ENCODE measurements at regions not wholly inside any gene's neighbourhood (a gene's known extent, or its start where the extent isn't known, plus 50 kb on each side); places are given as distances from the start of the nearest gene placed in this dataset.
"Not testable (repeated sequence)": the region's sequence is repeated elsewhere in the genome, so short reads cannot be mapped to it uniquely, and the experiment has no call there.

DNA sequence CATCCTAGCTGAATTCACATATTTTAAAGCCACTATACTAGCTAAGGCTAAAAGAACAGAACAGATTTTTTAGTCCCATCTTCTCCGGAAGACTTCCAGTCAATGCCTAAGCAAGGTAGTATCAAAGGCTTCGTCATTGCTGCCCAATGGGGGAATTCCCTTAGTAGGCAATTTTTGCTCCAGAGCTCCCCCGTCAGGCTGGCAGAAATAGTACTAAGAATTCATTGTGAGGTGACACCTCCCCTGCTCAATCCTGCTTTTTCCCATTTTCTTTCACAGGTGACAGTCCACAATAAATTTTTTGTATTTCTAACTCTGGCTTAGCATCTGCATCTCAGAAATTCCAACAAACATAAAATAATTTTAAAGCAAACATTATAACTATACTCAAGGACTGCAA is 52.8 kb upstream of the SRSF6 start:
- peak; percentile 34 for DNase-seq (ENCODE audit: low read depth)

DNA sequence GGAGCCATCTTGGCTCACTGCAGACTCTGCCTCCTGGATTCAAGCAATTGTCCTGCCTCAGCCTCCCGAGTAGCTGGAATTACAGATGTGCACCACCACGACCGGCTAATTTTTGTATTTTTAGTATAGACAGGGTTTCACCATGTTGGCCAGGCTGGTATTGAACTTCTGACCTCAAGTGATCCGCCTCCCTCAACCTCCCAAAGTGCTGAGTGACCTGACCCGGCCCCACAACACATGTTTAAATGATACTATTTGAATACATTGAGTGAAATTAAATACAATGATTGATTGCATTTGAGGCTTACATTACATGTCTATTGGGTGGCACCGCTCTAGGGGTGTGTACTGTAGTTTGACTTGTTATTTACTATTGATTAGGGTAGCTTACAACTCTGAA is 56.8 kb upstream of the SRSF6 start:
- DNase-seq (ENCODE audit: low read depth) = not testable (repeated sequence)

DNA sequence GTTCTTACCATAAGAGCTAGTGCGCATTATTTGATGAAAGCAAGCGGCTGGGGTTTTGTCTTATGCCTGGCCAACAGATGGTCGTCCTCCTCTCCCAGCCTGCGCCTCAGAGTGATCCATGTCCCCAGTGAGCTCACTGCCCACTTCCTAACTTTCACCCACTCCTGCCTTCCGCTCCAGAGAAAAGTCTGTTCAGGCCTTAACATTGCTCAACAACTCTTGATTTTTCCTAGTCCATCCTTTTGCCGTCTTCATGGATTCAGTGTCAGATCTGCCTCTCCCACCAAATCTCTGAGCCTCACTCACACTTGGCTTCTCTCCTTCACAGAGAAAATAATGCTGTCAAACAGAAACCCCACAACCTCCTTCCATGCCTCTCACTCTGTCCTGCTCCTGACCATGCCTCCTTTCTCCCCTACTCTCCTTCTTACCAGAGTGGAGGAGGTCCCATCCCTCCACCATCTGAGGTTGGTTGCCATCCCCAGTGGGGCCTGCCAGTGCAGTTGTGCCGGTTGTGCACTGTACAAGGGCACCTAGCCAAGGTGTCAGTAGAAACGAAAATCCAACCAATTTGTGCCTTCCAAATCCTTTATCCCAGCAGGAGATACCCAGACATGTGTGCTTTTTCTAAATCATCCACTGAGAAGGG is 58.9 kb upstream of the SRSF6 start:
- DNase-seq (ENCODE audit: low read depth) = no peak

DNA sequence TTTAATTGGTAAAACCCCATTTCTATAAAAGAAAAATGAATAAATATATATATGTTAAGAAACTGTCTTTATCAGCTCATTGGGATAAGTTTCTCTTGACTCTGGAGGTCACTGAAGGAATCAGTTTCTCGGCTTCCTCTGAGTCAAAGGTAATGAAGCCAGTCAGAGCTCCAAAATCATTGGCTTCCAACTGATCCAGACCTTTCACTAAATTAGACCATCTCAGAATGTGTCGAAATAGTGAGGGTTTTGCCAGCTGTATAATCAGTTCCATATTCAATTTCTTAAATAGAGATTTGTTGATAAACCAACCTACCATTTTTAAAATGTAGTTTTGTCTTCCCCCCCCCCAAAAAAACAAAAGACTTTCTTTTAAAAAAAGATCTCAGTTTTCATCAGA is 60.5 kb upstream of the SRSF6 start:
- DNase-seq (ENCODE audit: low read depth) = no peak

DNA sequence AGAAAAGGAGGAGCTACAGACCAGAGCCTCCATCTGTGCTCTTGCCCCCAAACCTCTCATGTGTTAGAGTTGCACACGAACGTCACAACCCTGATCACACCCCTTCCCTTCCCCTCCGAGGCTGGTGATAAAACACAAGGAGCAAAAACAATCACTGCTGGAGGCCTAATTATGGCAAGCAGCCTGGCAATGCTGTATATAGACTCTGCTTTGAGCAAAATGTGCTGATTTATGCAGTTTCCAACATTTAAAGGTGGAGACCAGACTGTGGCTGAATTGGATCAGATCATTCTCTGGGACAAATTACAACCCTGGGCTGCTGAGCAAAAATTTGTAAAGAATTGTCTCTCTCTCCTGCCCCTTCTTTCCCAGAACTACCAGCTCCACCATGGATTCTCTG is 64.6 kb upstream of the SRSF6 start:
- no peak for DNase-seq (ENCODE audit: low read depth)

DNA sequence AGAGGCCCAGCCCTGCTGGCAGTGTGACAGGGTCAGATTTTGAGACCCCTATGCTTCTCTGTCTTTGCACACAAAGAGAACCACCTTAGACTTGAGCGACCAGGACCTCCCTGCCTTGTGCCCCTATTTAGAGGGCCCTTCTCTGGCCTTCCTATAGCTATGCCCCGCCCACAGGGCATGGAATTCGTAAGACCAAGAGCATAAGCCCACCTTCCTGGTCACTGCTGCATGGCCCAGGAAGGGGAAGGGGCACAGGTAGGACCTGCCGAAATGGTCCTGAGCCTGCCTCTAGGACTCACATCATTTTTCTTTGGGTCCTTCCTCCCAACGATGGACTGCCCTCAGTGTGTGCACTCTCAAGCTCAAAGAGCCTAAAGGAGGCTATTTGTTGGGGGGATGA is 65.1 kb upstream of the SRSF6 start:
- DNase-seq (ENCODE audit: low read depth) = no peak

DNA sequence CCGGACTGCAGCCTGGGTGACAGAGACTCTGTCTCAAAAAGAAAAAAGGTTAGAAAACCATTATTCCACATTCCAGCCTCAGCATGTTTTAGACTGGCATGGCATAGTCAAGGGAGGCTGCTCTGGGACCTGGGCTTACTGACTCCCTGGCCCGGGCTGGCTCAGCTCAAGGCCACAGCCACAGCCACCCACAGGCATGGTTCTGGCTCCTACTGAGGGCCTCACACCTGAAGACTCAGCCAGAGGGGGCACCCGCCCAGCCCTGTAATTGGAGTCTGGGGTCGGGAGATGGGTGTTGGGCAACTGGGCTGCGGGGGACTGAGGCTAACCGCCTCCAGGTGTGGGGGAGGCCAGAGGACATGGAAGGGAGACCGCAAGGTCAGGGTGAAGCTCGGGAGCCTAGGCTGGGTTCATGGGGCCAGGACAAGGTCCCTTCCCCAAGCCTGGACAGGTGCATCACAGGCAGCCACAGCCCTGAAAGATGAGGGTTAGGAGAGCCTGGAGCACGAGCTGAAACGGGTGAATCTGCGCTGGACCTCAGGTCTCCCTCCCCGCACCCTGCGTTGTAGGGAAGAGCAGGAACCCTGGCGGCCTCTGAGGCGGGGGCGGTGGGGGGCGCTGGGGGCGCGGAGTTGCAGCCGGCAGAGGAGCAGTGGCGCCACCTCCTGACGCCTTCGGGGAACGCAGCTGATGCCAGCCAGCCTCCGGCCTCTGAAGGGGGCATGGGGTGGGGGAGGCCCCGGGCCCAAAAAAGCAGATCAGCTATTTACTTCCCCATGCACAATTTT is 67.7 kb upstream of the SRSF6 start:
- no peak for DNase-seq (ENCODE audit: low read depth)

DNA sequence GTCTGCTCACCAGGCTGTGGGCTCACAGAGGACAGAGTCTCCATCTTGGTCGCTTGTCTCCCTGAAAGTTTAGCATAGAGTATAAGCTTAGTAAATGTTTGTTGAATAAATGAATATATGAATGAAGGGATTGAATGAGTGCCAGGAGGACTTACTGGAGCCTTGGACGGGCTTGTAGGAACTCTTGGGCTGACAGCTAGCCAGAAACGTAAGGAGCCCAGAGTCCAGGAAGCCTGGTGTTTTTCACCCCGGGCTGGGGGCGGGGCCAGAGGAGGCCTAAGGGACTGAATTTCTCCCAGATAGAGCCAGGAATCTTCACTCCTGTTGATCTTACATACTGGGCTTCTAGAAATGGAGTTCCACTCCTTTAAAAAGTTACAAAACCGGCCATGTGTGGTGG is 68.5 kb upstream of the SRSF6 start:
- no peak for DNase-seq (ENCODE audit: low read depth)

DNA sequence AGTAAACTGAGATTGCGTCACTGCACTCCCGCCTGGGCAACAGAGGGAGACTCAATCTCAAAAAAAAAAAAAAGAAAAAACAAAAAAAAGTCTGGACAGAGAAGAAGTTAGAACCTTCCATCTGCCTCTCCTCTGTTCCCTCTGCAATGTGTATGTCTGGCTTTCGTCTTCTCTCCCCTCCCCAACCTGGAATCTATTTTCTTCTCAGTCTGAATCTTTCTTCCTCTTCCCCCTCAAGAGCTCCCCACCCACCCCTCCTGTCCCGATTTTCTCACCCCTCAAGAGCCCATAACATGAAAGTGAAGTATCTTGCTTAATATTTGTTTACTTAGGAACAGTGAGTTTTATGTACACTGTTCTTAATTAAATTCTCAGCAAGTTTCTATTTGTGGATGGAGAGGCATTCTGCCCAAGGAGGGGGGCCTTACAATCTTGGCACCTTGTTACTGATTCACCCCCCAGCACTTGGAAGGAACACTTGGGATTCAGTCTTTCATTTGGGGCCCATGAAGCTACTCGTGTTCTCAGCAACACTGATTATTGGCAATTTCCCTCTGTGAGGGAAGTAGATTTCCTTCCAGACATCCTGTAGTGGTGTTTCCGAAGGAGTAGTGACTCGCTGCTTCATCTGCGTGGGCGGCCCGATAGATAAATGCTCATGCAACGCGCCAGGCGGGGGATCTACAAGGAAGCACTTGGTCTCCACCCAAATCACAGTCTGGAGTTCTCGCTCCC is 69.3 kb upstream of the SRSF6 start:
- no peak for DNase-seq (ENCODE audit: low read depth)

DNA sequence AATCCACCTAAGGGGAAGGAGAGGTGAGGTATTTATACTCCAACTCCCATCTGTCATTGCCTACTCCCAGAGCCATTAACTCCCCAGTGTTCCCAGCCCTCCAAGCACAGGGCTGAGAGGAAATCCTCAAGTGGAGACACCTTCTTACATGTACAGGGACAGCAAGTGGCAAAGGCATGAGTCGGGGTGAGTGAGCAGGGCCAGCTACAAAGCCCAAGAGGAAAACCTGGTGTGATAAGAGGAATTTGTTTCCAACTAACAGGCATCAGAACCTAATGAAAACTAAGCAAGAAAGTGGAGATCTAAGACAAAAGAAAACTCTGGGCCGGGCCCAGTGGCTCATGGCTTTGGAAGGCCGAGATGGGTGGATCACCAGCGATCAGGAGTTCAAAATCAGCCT is 70.0 kb upstream of the SRSF6 start:
- no peak for DNase-seq (ENCODE audit: low read depth)

DNA sequence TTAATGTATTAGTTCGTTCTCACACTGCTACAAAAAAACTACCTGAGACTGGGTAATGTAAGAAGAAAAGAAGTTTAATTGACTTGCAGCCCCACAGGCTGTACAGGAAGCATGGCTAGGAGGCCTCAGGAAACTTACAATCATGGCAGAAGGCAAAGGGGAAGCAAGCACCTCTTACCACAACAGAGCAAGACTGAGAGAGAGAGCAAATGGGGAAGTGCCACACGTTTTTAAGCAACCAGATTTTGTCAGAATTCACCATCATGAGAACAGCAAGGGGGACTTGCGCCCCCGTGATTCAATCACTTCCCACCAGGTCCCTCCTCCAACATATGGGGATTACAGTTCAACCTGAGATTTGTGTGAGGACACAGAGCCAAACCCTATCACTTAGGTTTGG is 70.8 kb upstream of the SRSF6 start:
- DNase-seq (ENCODE audit: low read depth) = no peak

DNA sequence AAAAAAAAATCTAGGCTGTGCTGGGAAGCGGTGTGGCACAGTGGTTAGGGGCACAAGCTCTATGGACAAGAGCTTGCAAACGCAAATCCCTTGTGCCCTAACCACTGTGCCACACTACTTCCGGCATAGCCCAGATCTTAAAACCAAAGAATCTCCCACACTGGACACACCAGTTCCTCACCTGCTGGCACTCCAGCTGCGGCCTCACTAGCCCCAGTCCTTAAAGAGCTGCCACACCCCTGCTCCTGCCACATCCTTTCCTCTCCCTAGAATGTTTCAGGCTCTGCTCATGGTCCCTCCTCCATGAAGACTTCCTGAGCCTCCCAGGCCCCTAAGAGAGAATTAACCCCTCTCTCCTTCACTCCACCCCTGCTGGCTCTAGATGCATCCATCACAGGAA is 71.8 kb upstream of the SRSF6 start:
- no peak for DNase-seq (ENCODE audit: low read depth)

DNA sequence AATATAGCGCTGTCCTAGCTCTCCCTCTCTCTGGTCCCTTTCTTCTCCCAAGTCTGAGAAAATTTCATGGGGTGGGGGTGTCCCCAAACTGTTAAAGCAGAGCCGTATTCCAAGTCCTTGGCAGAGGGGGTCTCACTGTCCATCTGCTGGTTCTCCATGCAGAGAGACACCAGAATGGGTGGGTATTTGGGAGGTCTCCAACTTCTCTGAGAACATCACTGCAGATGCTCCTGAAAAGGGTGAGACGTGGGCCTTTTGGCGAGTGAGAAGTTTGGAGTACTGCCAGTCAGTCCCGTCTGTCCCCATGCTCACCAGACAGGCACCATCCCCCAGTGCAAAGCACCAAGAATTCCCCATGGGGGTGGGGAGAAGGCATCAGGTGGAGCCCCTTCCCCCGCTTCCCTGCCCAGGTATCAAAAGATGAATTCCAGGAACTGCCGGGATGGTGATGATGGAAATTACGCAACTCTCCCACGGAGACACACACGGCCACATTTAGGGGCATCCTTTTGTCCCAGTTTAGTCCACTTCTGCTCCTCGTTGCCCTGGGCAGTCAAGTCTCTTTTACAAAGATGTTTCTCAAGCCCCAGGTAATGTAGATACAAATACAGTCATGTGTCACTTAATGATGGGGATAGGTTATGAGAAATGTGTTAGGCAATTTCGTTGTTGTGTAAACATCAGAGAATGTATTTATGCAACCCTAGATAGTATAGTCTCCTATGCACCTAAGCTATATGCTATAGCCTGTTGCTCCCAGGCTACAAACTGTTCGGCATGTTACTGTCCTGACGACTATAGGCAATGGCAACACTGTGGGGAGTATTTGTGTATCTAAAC is 73.4 kb upstream of the SRSF6 start:
- no peak for DNase-seq (ENCODE audit: low read depth)

DNA sequence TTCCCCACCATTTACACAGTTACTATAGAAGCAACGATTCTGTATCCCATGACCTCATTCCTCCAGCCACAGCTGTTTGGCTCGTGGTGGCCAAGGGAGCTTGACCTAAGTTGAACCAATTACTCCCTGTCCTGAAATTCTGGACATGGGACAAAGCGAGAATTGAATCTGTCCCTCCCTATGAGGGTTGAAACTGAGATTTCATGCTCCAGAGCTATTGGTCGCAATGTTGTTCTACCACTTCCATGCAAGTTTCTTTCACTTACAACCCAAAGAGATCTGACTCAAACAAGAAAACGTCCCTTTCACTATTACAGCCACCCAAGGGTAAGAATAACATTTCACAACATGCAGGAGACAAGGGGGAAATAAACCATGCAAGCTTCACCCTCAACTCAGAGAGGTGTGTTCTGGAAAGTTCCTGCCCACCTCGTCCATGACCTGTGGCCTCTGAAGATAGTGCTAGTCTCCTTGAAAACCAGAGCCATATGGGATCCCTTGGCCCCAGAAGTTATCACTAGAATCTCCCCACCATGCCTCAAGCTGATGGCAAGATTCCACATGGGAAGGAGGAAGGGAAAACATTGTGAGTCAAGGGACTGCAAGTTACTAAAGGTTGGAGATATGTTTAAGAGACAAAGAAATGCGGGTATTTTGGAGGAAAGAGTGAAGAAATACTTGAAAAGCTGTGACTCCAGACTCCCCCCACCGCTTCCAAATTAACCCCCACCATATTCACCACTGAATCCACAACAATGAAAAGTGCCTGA is 74.5 kb upstream of the SRSF6 start:
- DNase-seq (ENCODE audit: low read depth) = peak; percentile 44

DNA sequence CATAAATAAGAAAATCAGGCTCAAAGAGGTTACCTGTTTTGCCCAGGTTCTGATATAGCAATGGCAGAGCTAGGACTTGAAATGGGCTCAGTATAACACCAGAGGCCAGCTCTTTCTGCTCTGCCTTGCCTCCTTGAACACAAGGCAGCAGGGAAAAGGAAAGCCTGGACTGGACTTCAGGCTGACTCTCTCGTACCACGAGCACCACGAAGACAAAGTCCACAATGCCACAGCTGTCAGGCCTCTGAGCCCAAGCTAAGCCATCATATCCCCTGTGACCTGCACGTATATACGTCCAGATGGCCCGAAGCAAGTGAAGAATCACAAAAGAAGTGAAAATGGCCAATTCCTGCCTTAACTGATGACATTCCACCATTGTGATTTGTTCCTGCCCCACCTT is 75.6 kb upstream of the SRSF6 start:
- DNase-seq (ENCODE audit: low read depth) = not testable (repeated sequence)

DNA sequence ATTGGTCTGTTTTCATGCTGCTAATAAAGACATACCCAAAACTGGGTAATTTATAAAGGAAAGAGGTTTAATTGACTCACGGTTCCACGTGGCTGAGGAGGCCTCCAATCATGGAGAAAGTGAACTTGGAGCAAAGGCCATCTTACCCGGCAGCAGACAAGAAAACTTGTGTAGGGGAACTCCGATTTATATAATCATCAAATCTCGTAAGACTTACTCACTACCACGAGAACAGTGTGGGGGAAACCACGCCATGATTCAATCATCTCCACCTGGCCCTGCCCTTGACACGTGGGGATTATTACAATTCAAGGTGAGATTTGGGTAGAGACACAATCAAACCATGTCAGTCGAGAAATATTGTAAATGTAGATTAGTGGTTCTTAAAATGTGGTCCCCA is 76.2 kb upstream of the SRSF6 start:
- not testable (repeated sequence) for DNase-seq (ENCODE audit: low read depth)

DNA sequence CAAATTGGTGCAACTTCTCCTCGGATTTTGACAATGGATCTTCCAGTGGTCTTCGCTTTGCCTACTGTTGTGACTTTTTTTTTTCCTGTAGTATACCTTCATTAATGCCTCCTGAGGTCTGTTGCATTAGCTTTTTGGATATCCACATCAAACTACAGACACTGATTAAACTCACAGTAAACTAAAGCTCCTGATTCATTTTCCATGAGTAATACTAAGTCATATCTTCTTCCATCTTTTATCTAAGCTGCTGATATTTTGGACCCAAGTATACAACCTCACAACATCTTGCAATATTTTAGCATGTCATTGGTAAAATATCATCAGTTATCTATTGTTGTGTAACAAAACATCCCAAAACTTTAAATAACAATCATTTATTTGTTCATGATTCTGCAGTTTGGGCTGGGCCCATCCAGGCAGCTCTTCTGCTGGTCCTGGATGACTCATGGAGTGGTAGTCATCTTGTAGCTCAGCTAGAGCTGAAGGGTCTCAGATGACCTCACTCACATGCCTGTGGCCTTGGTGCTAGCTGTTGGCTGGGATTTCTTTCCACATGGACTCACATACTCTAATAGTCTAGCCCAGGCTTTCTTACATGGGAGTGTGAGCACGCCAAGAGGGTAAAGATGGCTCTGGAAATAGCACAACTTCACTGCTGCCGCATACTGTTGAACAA is 78.3 kb upstream of the SRSF6 start:
- peak; percentile 85 for DNase-seq (ENCODE audit: low read depth)

DNA sequence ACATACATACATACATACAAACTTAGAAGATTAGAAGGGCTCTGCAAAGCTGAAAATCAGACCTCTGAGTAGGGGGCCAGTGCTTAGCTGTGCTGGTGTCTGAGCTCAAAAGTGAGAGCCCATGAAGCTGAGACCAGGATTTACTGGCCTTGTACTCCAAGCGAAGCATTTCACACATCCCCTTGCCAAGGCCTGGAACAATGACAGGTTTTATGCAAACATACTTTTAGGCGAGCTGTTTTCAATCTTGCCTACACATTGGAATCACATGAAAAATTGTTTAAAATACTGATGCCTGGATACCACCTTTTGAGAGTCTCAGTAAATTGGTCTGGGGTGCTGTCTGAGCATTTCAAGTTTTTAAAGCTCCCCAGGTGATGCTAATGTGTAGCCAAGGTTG is 80.9 kb upstream of the SRSF6 start:
- no peak for DNase-seq (ENCODE audit: low read depth)

DNA sequence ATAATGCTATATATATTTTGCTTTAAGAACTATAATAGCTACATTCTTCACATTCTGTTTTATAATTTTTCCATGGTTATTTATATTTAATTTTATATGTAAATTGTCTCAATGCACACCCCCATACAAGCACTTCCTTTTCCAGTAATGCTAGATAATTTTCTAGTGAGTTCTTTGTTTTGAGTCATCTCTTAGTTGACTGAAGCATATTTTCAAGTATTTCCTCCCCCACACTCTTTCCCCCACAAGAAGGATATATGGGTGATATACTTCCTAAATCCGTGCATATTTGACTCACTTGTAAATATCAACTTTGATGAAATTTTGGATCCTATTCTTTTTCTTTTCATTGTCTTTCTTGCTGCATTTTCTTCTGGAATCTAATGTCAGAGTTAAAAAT is 82.1 kb upstream of the SRSF6 start:
- DNase-seq (ENCODE audit: low read depth) = no peak

DNA sequence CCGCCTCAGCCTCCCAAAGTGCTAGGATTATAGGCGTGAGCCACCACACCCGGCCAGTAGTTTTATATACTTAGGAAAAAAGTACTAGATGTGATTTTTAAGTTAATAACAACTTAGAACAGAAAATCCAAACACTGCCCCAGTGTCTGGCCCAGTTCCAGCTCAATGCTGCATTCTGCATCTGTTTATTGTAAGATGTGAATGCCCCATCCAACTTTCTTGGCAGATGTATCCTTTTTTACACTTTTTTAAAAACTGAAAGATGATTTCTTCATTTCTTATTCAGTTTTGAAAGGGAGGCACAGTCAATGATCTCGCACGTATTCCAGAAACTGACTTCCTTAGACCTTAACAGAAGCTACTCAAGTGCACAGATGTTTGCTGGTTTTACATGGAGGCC is 85.6 kb upstream of the SRSF6 start:
- DNase-seq (ENCODE audit: low read depth) = no peak

DNA sequence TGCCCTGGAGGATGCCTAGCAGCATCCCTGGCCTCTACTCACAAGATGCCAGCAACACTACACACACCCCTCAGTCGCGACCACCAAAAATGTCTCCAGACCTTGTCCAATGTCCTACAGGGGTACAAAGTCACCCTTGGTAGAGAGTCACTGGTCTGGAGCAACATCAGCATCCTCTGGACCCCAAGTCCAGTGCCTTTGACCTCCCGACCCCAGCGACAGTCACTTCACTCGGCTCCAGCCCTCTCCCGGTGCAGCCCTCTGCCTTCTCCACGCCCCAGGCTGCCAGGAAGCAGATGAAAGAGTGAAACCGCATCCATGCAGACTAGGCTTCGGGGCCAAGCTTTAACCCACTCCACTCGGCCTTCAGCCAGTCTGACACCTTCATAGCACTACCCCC is 92.0 kb upstream of the SRSF6 start:
- no peak for DNase-seq (ENCODE audit: low read depth)

Data from M059J (cell line).